ENCODE measurements at regions not wholly inside any gene's neighbourhood (a gene's known extent, or its start where the extent isn't known, plus 50 kb on each side); places are given as distances from the start of the nearest gene placed in this dataset.
"Not testable (repeated sequence)": the region's sequence is repeated elsewhere in the genome, so short reads cannot be mapped to it uniquely, and the experiment has no call there.

DNA sequence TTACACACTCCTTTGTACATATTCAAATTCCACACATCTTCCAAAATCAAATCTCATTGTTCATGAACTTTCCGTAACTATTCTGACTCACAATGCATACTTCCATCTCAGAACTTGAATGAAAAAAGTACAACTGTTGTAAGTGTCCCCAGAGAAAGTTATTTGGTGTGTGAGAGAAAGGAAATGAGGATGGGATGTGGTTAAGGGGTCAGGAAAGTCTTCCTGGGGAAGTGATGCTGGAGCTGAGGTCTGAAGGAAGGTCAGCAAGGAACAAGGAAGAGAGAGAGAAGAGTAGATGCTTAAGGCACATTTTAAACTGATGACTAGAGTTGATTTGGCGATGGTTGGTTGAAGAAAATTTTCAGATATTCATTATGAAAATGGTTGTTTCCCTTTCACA, 340.0 kb upstream of the STXBP6 start:
- no peaks in the 10 kb centered on the region for H3K9me3 ChIP-seq (ENCODE audit: control insufficient read depth in 2 of 2, insufficient read depth in 1 of 2, low read depth in 1 of 2, low read length in 1 of 2)
- H3K27me3 ChIP-seq (ENCODE audit: control insufficient read depth in 1 of 2, insufficient read depth in 2 of 2, low read length in 2 of 2) = peaks cover 0 to 3% of the 10 kb centered on the region in 2 donors
- 75 to 78% methylated on average over 2 of the region's 2 CpGs for WGBS, 2 donors
- no peaks in the 10 kb centered on the region for H3K36me3 ChIP-seq (ENCODE audit: control insufficient read depth in 2 of 2, insufficient read depth in 2 of 2, low read length in 1 of 2)
- no peak overlapping the region for H3K4me3 ChIP-seq (ENCODE audit: low read depth in 1 of 2, low read length in 2 of 2)
- H3K27ac ChIP-seq (ENCODE audit: low read depth in 2 of 2, low read length in 1 of 2) = no peak overlapping the region
- no peaks in the 10 kb centered on the region for H3K4me1 ChIP-seq (ENCODE audit: control insufficient read depth in 2 of 2, insufficient read depth in 2 of 2, low read length in 1 of 2)

DNA sequence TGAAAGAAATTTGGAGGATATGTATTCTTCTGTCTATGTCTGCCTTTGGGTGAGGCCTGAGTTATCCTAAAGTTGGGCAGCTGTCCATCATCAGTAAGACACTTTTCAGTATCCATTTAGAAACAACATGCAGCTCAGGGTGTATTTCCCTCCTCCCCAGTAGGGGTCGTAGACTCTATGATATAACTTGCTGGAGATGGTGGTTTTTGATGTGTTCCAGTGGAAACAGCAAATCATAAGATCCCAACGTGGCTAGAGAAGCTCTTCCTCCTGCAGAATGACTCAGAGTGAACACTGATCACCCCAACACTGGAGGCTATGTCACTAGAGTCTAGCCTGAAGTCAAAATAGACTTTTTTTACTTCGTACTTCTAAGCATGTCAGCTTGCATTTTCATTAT, 331.6 kb upstream of the STXBP6 start:
- H3K4me3 ChIP-seq (ENCODE audit: low read depth in 1 of 2, low read length in 2 of 2) = no peak overlapping the region
- no peak overlapping the region for H3K27ac ChIP-seq (ENCODE audit: low read depth in 2 of 2, low read length in 1 of 2)
- no peaks in the 10 kb centered on the region for H3K9me3 ChIP-seq (ENCODE audit: control insufficient read depth in 2 of 2, insufficient read depth in 1 of 2, low read depth in 1 of 2, low read length in 1 of 2)
- no peaks in the 10 kb centered on the region for H3K4me1 ChIP-seq (ENCODE audit: control insufficient read depth in 2 of 2, insufficient read depth in 2 of 2, low read length in 1 of 2)
- WGBS, 2 donors = 31 to 35% methylated on average over 3 of the region's 3 CpGs
- H3K27me3 ChIP-seq (ENCODE audit: control insufficient read depth in 1 of 2, insufficient read depth in 2 of 2, low read length in 2 of 2) = no peaks in the 10 kb centered on the region
- no peaks in the 10 kb centered on the region for H3K36me3 ChIP-seq (ENCODE audit: control insufficient read depth in 2 of 2, insufficient read depth in 2 of 2, low read length in 1 of 2)

DNA sequence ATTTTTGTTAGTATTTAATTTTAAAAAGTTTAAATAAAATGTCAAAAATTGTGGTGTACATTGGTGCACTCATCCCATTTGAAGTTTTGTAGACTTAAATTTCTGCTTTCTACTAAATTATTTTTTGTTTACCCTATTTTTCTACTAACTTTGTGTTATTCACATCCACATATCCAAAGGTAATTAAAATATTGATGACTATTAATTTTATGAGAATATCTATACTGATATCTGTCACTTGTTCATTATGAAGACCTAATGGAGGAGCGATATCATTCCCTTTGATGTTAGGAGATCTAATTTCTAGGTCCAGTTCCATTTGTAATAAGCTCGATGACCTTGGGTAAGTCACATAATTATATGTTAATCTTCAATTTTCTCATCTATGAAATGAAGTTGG, 325.7 kb upstream of the STXBP6 start:
- 87 to 91% methylated on average over 2 of the region's 2 CpGs for WGBS, 2 donors
- no peaks in the 10 kb centered on the region for H3K36me3 ChIP-seq (ENCODE audit: control insufficient read depth in 2 of 2, insufficient read depth in 2 of 2, low read length in 1 of 2)
- H3K4me3 ChIP-seq (ENCODE audit: low read depth in 1 of 2, low read length in 2 of 2) = no peak overlapping the region
- no peaks in the 10 kb centered on the region for H3K27me3 ChIP-seq (ENCODE audit: control insufficient read depth in 1 of 2, insufficient read depth in 2 of 2, low read length in 2 of 2)
- H3K4me1 ChIP-seq (ENCODE audit: control insufficient read depth in 2 of 2, insufficient read depth in 2 of 2, low read length in 1 of 2) = no peaks in the 10 kb centered on the region
- H3K27ac ChIP-seq (ENCODE audit: low read depth in 2 of 2, low read length in 1 of 2) = no peak overlapping the region
- H3K9me3 ChIP-seq (ENCODE audit: control insufficient read depth in 2 of 2, insufficient read depth in 1 of 2, low read depth in 1 of 2, low read length in 1 of 2) = no peaks in the 10 kb centered on the region

DNA sequence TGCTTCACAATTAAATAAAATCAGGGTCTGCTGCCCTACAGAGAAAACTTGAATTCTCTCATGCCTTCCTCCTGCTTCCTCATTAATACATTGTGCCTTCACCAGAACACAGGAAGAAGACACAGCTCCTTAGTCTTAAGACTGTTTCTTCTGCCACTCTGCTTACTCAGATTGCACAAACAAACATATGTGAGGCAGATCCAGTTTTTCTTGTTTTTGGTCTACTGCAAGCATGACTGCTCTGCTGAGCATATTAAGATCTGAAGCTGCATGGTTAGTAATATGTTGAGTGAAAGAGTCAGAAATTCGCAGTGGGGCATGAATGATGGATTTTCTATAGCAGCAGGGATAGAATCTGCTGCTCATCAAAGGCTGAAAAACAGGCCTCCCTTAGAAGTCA, 321.1 kb upstream of the STXBP6 start:
- H3K27me3 ChIP-seq (ENCODE audit: control insufficient read depth in 1 of 2, insufficient read depth in 2 of 2, low read length in 2 of 2) = no peaks in the 10 kb centered on the region
- no peaks in the 10 kb centered on the region for H3K36me3 ChIP-seq (ENCODE audit: control insufficient read depth in 2 of 2, insufficient read depth in 2 of 2, low read length in 1 of 2)
- H3K27ac ChIP-seq (ENCODE audit: low read depth in 2 of 2, low read length in 1 of 2) = peak overlapping the region in 1 of 2 donors; percentile 27
- no peak overlapping the region for H3K4me3 ChIP-seq (ENCODE audit: low read depth in 1 of 2, low read length in 2 of 2)
- H3K4me1 ChIP-seq (ENCODE audit: control insufficient read depth in 2 of 2, insufficient read depth in 2 of 2, low read length in 1 of 2) = no peaks in the 10 kb centered on the region
- H3K9me3 ChIP-seq (ENCODE audit: control insufficient read depth in 2 of 2, insufficient read depth in 1 of 2, low read depth in 1 of 2, low read length in 1 of 2) = no peaks in the 10 kb centered on the region
- WGBS, 2 donors = 33 to 46% methylated on average over 1 of the region's 1 CpG

DNA sequence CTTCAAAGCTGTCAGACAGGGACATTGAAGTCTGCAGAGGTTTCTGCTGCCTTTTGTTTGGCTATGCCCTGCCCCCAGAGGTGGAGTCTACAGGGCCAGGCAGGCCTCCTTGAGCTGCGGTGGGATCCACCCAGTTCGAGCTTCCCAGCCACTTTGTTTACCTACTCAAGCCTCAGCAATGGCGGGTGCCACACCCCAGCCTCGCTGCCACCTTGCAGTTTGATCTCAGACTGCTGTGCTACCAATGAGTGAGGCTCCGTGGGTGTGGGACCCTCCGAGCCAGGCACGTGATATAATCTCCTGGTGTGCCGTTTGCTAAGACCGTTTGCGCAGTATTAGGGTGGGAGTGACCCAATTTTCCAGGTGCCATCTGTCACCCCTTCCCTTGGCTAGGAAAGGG, 320.1 kb upstream of the STXBP6 start:
- H3K9me3 ChIP-seq (ENCODE audit: control insufficient read depth in 2 of 2, insufficient read depth in 1 of 2, low read depth in 1 of 2, low read length in 1 of 2); H3K27me3 ChIP-seq (ENCODE audit: control insufficient read depth in 1 of 2, insufficient read depth in 2 of 2, low read length in 2 of 2); H3K4me3 ChIP-seq (ENCODE audit: low read depth in 1 of 2, low read length in 2 of 2); H3K36me3 ChIP-seq (ENCODE audit: control insufficient read depth in 2 of 2, insufficient read depth in 2 of 2, low read length in 1 of 2); H3K27ac ChIP-seq (ENCODE audit: low read depth in 2 of 2, low read length in 1 of 2); H3K4me1 ChIP-seq (ENCODE audit: control insufficient read depth in 2 of 2, insufficient read depth in 2 of 2, low read length in 1 of 2): not testable (repeated sequence)
- 73 to 76% methylated on average over 10 of the region's 10 CpGs for WGBS, 2 donors

DNA sequence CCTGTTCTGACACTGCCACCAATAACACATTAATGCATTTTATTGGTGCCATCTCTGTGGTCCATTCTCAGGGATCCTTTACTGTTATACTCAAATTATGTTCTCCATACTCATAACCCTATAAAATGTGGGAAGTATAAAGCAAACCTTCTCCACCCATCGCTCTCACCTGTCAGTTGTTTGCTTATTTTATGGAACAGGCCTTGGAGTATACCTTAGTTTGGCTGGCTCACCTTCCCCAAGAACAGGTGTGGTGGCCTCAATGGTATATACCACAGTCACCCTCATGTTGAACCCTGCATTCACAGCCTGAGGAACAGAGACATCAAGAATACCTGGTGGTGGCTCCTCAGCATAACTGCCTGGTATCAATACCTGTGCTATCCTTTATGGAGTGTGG, 308.4 kb upstream of the STXBP6 start:
- Histone ChIP-seq H3K4me3 (ENCODE audit: low read depth in 1 of 2, low read length in 2 of 2) (no peak overlapping the region), H3K27ac (ENCODE audit: low read depth in 2 of 2, low read length in 1 of 2) (no peak overlapping the region), H3K4me1 (ENCODE audit: control insufficient read depth in 2 of 2, insufficient read depth in 2 of 2, low read length in 1 of 2) (no peaks in the 10 kb centered on the region), H3K36me3 (ENCODE audit: control insufficient read depth in 2 of 2, insufficient read depth in 2 of 2, low read length in 1 of 2) (no peaks in the 10 kb centered on the region), H3K27me3 (ENCODE audit: control insufficient read depth in 1 of 2, insufficient read depth in 2 of 2, low read length in 2 of 2) (no peaks in the 10 kb centered on the region), H3K9me3 (ENCODE audit: control insufficient read depth in 2 of 2, insufficient read depth in 1 of 2, low read depth in 1 of 2, low read length in 1 of 2) (no peaks in the 10 kb centered on the region)
- 64 to 85% methylated on average over 1 of the region's 1 CpG for whole genome bisulfite sequencing, 2 donors

DNA sequence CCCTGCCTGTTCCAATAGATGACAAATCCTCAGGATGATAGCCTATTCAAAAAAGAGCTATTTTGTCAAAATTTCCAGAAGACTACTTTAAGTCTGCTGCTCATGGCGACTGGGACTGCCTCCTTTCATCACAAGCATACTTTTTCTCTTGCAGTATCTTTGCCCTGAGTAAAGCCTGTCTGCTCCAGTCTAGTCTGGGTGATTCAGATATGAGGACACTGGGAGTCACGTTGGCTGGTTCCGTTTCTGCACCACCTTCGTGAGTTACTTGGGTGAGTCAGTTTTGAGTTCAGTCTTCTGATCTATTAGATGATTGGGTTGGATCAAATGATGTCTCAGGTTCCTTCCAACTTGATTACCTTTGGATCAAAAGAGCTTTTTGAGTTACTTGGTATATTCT, 301.3 kb upstream of the STXBP6 start:
- H3K36me3 ChIP-seq (ENCODE audit: control insufficient read depth in 2 of 2, insufficient read depth in 2 of 2, low read length in 1 of 2) = no peaks in the 10 kb centered on the region
- H3K27ac ChIP-seq (ENCODE audit: low read depth in 2 of 2, low read length in 1 of 2) = no peak overlapping the region
- no peak overlapping the region for H3K4me3 ChIP-seq (ENCODE audit: low read depth in 1 of 2, low read length in 2 of 2)
- H3K4me1 ChIP-seq (ENCODE audit: control insufficient read depth in 2 of 2, insufficient read depth in 2 of 2, low read length in 1 of 2) = no peaks in the 10 kb centered on the region
- no peaks in the 10 kb centered on the region for H3K27me3 ChIP-seq (ENCODE audit: control insufficient read depth in 1 of 2, insufficient read depth in 2 of 2, low read length in 2 of 2)
- no peaks in the 10 kb centered on the region for H3K9me3 ChIP-seq (ENCODE audit: control insufficient read depth in 2 of 2, insufficient read depth in 1 of 2, low read depth in 1 of 2, low read length in 1 of 2)
- 78 to 81% methylated on average over 4 of the region's 4 CpGs for WGBS, 2 donors

DNA sequence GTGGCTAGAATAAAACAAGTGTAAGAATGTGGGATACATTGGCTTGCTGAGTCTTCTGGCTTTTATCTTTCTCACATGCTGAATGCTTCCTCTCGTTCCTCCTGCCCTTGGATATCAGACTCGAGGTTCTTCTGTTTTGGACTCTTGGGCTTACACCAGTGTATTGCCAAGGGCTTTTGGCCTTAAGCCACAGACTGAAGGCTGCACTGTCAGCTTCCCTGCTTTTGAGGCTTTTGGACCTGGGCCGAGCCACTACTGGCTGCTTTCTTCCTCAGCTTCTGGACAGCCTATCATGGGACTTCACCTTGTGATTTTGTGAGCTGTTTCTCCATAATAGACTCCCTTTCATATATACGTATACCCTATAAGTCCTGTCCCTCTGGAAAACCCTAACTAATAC, 300.9 kb upstream of the STXBP6 start:
- no peak overlapping the region for H3K4me3 ChIP-seq (ENCODE audit: low read depth in 1 of 2, low read length in 2 of 2)
- H3K4me1 ChIP-seq (ENCODE audit: control insufficient read depth in 2 of 2, insufficient read depth in 2 of 2, low read length in 1 of 2) = no peaks in the 10 kb centered on the region
- no peaks in the 10 kb centered on the region for H3K9me3 ChIP-seq (ENCODE audit: control insufficient read depth in 2 of 2, insufficient read depth in 1 of 2, low read depth in 1 of 2, low read length in 1 of 2)
- 65 to 69% methylated on average over 4 of the region's 4 CpGs for WGBS, 2 donors
- H3K36me3 ChIP-seq (ENCODE audit: control insufficient read depth in 2 of 2, insufficient read depth in 2 of 2, low read length in 1 of 2) = no peaks in the 10 kb centered on the region
- no peaks in the 10 kb centered on the region for H3K27me3 ChIP-seq (ENCODE audit: control insufficient read depth in 1 of 2, insufficient read depth in 2 of 2, low read length in 2 of 2)
- no peak overlapping the region for H3K27ac ChIP-seq (ENCODE audit: low read depth in 2 of 2, low read length in 1 of 2)

DNA sequence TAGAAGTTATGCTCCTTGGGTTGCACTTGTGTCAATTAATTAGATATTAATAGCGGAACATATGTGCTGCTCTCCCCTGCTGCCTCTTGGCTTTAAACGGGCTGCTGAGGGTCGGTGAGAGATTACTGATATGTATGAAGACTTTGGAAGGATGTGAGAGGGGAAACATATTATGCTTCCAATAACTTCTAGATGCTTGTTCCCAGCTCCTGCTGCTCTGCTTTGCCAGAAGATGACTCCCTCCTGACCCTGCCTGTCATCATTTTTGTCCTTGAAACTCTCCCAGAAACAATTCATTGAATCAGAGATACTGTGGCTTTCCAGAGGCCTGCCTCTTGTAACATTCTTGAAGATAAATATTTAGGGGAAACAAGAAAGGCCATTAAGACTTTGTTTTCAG, 300.1 kb upstream of the STXBP6 start:
- H3K36me3 ChIP-seq (ENCODE audit: control insufficient read depth in 2 of 2, insufficient read depth in 2 of 2, low read length in 1 of 2) = no peaks in the 10 kb centered on the region
- no peak overlapping the region for H3K4me3 ChIP-seq (ENCODE audit: low read depth in 1 of 2, low read length in 2 of 2)
- H3K4me1 ChIP-seq (ENCODE audit: control insufficient read depth in 2 of 2, insufficient read depth in 2 of 2, low read length in 1 of 2) = no peaks in the 10 kb centered on the region
- no peaks in the 10 kb centered on the region for H3K27me3 ChIP-seq (ENCODE audit: control insufficient read depth in 1 of 2, insufficient read depth in 2 of 2, low read length in 2 of 2)
- WGBS, 2 donors = 72 to 73% methylated on average over 3 of the region's 3 CpGs
- no peak overlapping the region for H3K27ac ChIP-seq (ENCODE audit: low read depth in 2 of 2, low read length in 1 of 2)
- no peaks in the 10 kb centered on the region for H3K9me3 ChIP-seq (ENCODE audit: control insufficient read depth in 2 of 2, insufficient read depth in 1 of 2, low read depth in 1 of 2, low read length in 1 of 2)

DNA sequence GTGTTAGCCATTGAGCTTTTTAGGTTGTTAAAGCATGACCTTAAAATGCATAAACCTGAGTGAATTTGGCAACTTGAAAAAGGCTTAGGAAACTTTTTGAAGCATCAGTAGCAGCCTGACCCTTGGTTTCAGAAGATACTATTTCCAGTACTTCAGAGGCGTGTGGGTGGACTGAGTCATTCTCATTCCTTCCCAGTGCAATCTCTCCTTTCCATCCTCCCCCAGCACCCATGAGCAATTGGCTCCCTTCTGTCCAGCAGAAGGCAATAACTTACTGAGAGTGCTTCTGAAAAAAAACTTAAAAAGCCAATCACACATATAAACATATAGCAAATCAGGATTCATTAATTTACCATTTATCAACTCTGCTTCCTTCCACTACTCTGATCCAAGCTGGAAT, 299.3 kb upstream of the STXBP6 start:
- Histone ChIP-seq H3K36me3 (ENCODE audit: control insufficient read depth in 2 of 2, insufficient read depth in 2 of 2, low read length in 1 of 2) (no peaks in the 10 kb centered on the region), H3K4me1 (ENCODE audit: control insufficient read depth in 2 of 2, insufficient read depth in 2 of 2, low read length in 1 of 2) (no peaks in the 10 kb centered on the region), H3K9me3 (ENCODE audit: control insufficient read depth in 2 of 2, insufficient read depth in 1 of 2, low read depth in 1 of 2, low read length in 1 of 2) (peaks cover 3% of the 10 kb centered on the region in 2 donors), H3K27ac (ENCODE audit: low read depth in 2 of 2, low read length in 1 of 2) (no peak overlapping the region), H3K4me3 (ENCODE audit: low read depth in 1 of 2, low read length in 2 of 2) (no peak overlapping the region), H3K27me3 (ENCODE audit: control insufficient read depth in 1 of 2, insufficient read depth in 2 of 2, low read length in 2 of 2) (no peaks in the 10 kb centered on the region)
- 57 to 66% methylated on average over 1 of the region's 1 CpG for WGBS, 2 donors

All from esophagus (tissue), 2 donors.